B cell (primary cell): ENCODE measurements at regions not wholly inside any gene's neighbourhood (a gene's known extent, or its start where the extent isn't known, plus 50 kb on each side); places are given as distances from the start of the nearest gene placed in this dataset.

ENCODE experiments used
- CTCF ChIP-seq: fragments of 200-600 bp; IDR thresholded peaks from one replicate; pipeline ENCODE4 v1.8.0; 2022; ENCODE audit warnings: antibody characterized with exemption, mild to moderate bottlenecking
- EZH2 ChIP-seq: IDR thresholded peaks from 2 replicates; pipeline ENCODE4 v1.6.1; 2012; ENCODE audit warnings: borderline replicate concordance, low read depth, mild to moderate bottlenecking, moderate library complexity, low read length; ENCODE audit not compliant: insufficient read depth, poor library complexity, severe bottlenecking

- TF ChIP-seq CTCF (no peak), EZH2 (no peak)
Measured at GRCh38 chr15:61517776-61518175, 288.7 kb upstream of the RORA start.
